ENCODE measurements at regions not wholly inside any gene's neighbourhood (a gene's known extent, or its start where the extent isn't known, plus 50 kb on each side); places are given as distances from the start of the nearest gene placed in this dataset.
A peak's percentile ranks its signal among the peaks of the same experiment; 100 is the strongest.

GRCh38 chr4:89416960-89417359 lies 109.4 kb upstream of the GPRIN3 start:
- CTCF ChIA-PET, result no interaction called here
- POLR2A ChIA-PET, result no interaction called here

GRCh38 chr4:89413518-89413917 lies 105.9 kb upstream of the GPRIN3 start:
- no peak for TF ChIP-seq FOXK2 (IDR thresholded peaks at IDR 0.05)
- no peak for TF ChIP-seq LEF1 (IDR thresholded peaks at IDR 0.05; ENCODE audit: borderline replicate concordance)
- TF ChIP-seq BHLHE40 (IDR thresholded peaks at IDR 0.05; ENCODE audit: borderline replicate concordance), result no peak
- no peak for TF ChIP-seq ARNT (IDR thresholded peaks at IDR 0.05)
- TF ChIP-seq TARDBP (IDR thresholded peaks at IDR 0.05), result no peak
- no peak for TF ChIP-seq NFRKB (IDR thresholded peaks at IDR 0.05)
- TF ChIP-seq ZNF384 (IDR thresholded peaks at IDR 0.05), result no peak
- no peak for TF ChIP-seq ELF4 (IDR thresholded peaks at IDR 0.05)
- TF ChIP-seq HDGF (IDR thresholded peaks at IDR 0.05; ENCODE audit: borderline replicate concordance), result no peak
- no peak for TF ChIP-seq L3MBTL2 (conservative IDR thresholded peaks at IDR 0.05)
- TF ChIP-seq FOXA1 (IDR thresholded peaks at IDR 0.05), result no peak
- TF ChIP-seq SP1 (IDR thresholded peaks at IDR 0.05), result no peak
- no peak for TF ChIP-seq SUZ12 (IDR thresholded peaks at IDR 0.05)
- CTCF ChIA-PET, result no interaction called here
- DNase-seq (ENCODE audit: extremely low spot score), result peak; percentile 30
- POLR2A ChIA-PET, result no interaction called here

More at GRCh38 chr4:89416960-89417359, 109.4 kb upstream of the GPRIN3 start:
- TF ChIP-seq SP1 (IDR thresholded peaks at IDR 0.05) (no peak), PKNOX1 (IDR thresholded peaks at IDR 0.05) (no peak), HDGF (IDR thresholded peaks at IDR 0.05; ENCODE audit: borderline replicate concordance) (no peak), FOXK2 (IDR thresholded peaks at IDR 0.05) (no peak), ZNF384 (IDR thresholded peaks at IDR 0.05) (no peak), L3MBTL2 (conservative IDR thresholded peaks at IDR 0.05) (no peak), BHLHE40 (IDR thresholded peaks at IDR 0.05; ENCODE audit: borderline replicate concordance) (no peak), ARNT (IDR thresholded peaks at IDR 0.05) (no peak), ELF4 (IDR thresholded peaks at IDR 0.05) (no peak), FOXM1 (IDR thresholded peaks at IDR 0.05; ENCODE audit: borderline replicate concordance) (no peak), CTBP1 (IDR thresholded peaks at IDR 0.05; ENCODE audit: borderline replicate concordance) (no peak), TARDBP (IDR thresholded peaks at IDR 0.05) (no peak), NFRKB (IDR thresholded peaks at IDR 0.05) (no peak), LEF1 (IDR thresholded peaks at IDR 0.05; ENCODE audit: borderline replicate concordance) (no peak), SUZ12 (IDR thresholded peaks at IDR 0.05) (no peak), FOXA1 (IDR thresholded peaks at IDR 0.05) (no peak)
- DNase-seq (ENCODE audit: extremely low spot score), result no peak

GRCh38 chr4:89411539-89412309 lies 104.1 kb upstream of the GPRIN3 start:
- DNase-seq (ENCODE audit: extremely low spot score), result no peak
- no peak for TF ChIP-seq PKNOX1 (IDR thresholded peaks at IDR 0.05)
- no peak for TF ChIP-seq CTBP1 (IDR thresholded peaks at IDR 0.05; ENCODE audit: borderline replicate concordance)
- no peak for TF ChIP-seq ELF4 (IDR thresholded peaks at IDR 0.05)
- TF ChIP-seq L3MBTL2 (conservative IDR thresholded peaks at IDR 0.05), result no peak
- TF ChIP-seq FOXA1 (IDR thresholded peaks at IDR 0.05), result no peak
- ChIA-PET CTCF (no interaction called here), POLR2A (no interaction called here)

- CTCF ChIA-PET, result no interaction called here
- POLR2A ChIA-PET, result no interaction called here
Observed at GRCh38 chr4:89410687-89411086, 103.1 kb upstream of the GPRIN3 start.

GRCh38 chr4:89404530-89404929 lies 96.9 kb upstream of the GPRIN3 start:
- DNase-seq (ENCODE audit: extremely low spot score), result no peak
- TF ChIP-seq FOXA1 (IDR thresholded peaks at IDR 0.05) (no peak), SUZ12 (IDR thresholded peaks at IDR 0.05) (no peak), LEF1 (IDR thresholded peaks at IDR 0.05; ENCODE audit: borderline replicate concordance) (no peak), ARNT (IDR thresholded peaks at IDR 0.05) (no peak), SP1 (IDR thresholded peaks at IDR 0.05) (no peak), L3MBTL2 (conservative IDR thresholded peaks at IDR 0.05) (no peak), BHLHE40 (IDR thresholded peaks at IDR 0.05; ENCODE audit: borderline replicate concordance) (no peak), FOXK2 (IDR thresholded peaks at IDR 0.05) (no peak), HDGF (IDR thresholded peaks at IDR 0.05; ENCODE audit: borderline replicate concordance) (no peak), TARDBP (IDR thresholded peaks at IDR 0.05) (no peak), ELF4 (IDR thresholded peaks at IDR 0.05) (no peak)
- CTCF ChIA-PET, result no interaction called here
- POLR2A ChIA-PET, result no interaction called here

More at GRCh38 chr4:89410687-89411086, 103.1 kb upstream of the GPRIN3 start:
- TF ChIP-seq FOXK2 (IDR thresholded peaks at IDR 0.05), result no peak
- TF ChIP-seq SUZ12 (IDR thresholded peaks at IDR 0.05), result no peak
- TF ChIP-seq HDGF (IDR thresholded peaks at IDR 0.05; ENCODE audit: borderline replicate concordance), result no peak
- TF ChIP-seq SP1 (IDR thresholded peaks at IDR 0.05), result no peak
- TF ChIP-seq ZNF384 (IDR thresholded peaks at IDR 0.05), result no peak
- no peak for TF ChIP-seq CTBP1 (IDR thresholded peaks at IDR 0.05; ENCODE audit: borderline replicate concordance)
- no peak for DNase-seq (ENCODE audit: extremely low spot score)

- POLR2A ChIA-PET, result no interaction called here
- no peak for DNase-seq (ENCODE audit: extremely low spot score)
- CTCF ChIA-PET, result no interaction called here
- TF ChIP-seq L3MBTL2 (conservative IDR thresholded peaks at IDR 0.05), result no peak
- no peak for TF ChIP-seq BHLHE40 (IDR thresholded peaks at IDR 0.05; ENCODE audit: borderline replicate concordance)
- no peak for TF ChIP-seq CTBP1 (IDR thresholded peaks at IDR 0.05; ENCODE audit: borderline replicate concordance)
- no peak for TF ChIP-seq SUZ12 (IDR thresholded peaks at IDR 0.05)
- no peak for TF ChIP-seq FOXA1 (IDR thresholded peaks at IDR 0.05)
- no peak for TF ChIP-seq TARDBP (IDR thresholded peaks at IDR 0.05)
- TF ChIP-seq FOXK2 (IDR thresholded peaks at IDR 0.05), result no peak
- TF ChIP-seq ARNT (IDR thresholded peaks at IDR 0.05), result no peak
- TF ChIP-seq ELF4 (IDR thresholded peaks at IDR 0.05), result no peak
- no peak for TF ChIP-seq SP1 (IDR thresholded peaks at IDR 0.05)
- no peak for TF ChIP-seq HDGF (IDR thresholded peaks at IDR 0.05; ENCODE audit: borderline replicate concordance)
Observed at GRCh38 chr4:89403826-89404225, 96.2 kb upstream of the GPRIN3 start.
